ENCODE measurements at regions not wholly inside any gene's neighbourhood (a gene's known extent, or its start where the extent isn't known, plus 50 kb on each side); places are given as distances from the start of the nearest gene placed in this dataset.

DNA sequence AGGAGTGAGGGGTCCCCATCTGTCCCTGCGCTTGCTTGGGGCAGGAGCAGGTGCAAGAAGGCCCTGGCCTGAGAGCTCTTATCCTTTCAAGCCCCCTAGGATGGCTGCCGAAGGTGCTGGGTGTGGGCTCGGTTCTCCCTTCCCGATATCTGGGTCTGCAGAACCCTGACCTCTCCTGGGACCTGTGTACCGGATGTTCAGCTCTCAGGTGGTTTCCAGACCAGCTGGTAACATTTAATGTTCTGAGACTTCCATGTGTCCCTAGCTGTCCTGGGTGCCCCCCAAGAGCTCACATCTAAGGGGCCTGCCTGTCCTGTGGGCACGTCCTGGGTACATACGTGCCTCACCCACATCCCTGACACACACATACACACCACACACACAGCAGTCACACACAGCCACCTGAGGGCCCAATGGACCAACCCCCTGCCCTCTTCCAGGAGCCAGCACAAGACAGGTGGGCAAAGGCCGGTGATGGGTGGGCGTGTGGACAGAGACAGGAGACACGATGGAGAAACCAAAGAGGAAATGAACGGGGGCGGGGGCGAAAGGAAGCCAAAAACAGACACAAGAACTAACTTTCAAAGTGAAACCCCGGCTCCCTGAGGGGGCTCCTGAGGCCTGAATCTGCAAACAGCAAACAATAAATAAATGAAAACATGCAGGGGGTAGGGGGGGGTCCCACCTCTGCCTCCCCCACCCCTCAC lies 124.3 kb downstream of the PTPRS start:
- DNase-seq, result no peak

DNA sequence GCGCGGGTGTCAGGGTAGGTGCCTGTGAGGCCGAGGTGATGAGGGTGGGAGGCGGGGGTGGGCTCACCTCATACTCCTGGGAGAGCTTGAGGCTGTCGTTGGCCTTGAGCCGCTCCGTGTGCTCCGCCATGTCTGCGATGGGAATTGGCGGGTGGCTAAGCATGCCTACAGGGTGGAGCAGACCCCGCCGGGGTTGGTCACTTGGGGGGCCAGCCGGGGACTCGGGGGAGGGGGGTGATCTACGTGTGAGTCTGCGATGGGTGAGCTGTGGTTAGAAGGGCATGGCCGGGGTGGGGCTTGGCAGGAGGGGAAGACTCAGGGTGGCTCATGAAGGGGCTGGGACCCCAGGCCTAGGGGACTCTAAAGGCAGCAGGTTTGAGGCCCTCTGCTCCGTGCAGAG lies 125.2 kb downstream of the PTPRS start:
- DNase-seq, result no peak

GRCh38 chr19:5214902-5215301 lies 125.7 kb downstream of the PTPRS start:
- no peak for DNase-seq

DNA sequence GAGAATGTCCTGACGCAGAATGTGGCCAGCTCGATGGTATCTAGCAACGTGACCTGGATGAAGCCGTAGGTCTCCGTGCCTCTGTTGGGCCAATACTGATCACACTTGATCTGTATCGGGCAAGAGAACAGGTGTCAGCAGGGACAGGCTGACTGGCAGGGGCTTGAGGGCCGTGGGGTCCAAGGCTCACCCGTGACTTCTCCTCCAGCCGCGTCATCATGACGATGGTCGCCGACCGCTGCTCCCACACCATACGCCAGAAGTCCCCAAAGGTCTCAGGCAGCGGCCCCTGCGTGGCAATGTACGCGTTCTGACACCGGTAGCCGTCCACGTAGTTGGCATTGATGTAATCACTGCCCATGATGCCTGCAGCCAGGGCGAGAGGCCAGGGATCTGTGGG lies 126.2 kb downstream of the PTPRS start:
- no peak for DNase-seq

- DNase-seq, result no peak
These were observed 126.9 kb downstream of the PTPRS start for GRCh38 chr19:5213667-5214066.

- no peak for DNase-seq
These were observed 128.5 kb downstream of the PTPRS start for GRCh38 chr19:5212101-5212500.

- DNase-seq, result no peak
These were observed 129.3 kb downstream of the PTPRS start for GRCh38 chr19:5211217-5211822.

GRCh38 chr19:5210556-5210955 lies 130.1 kb downstream of the PTPRS start:
- no peak for DNase-seq

DNA sequence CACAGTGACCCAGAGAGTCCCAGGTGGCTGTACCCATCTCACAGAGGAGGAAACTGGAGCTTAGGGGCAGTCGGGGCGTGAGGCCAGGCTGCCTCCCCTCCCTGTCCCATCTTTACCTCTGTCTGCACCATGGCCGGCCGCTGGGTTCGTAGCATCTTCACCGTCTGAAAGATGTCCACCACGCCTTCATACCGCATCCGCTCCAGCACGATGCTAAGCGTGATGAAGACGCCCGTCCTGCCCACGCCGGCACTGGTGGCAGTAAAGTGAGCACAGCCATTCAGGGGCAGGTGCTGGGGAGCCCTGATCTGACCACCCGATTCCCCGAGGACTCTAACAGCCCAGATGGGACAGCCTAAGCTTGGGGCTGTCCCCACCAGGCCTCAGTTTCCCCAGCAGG lies 132.8 kb downstream of the PTPRS start:
- DNase-seq, result no peak

GRCh38 chr19:5206751-5207075 lies 133.9 kb downstream of the PTPRS start:
- no peak for DNase-seq

DNA sequence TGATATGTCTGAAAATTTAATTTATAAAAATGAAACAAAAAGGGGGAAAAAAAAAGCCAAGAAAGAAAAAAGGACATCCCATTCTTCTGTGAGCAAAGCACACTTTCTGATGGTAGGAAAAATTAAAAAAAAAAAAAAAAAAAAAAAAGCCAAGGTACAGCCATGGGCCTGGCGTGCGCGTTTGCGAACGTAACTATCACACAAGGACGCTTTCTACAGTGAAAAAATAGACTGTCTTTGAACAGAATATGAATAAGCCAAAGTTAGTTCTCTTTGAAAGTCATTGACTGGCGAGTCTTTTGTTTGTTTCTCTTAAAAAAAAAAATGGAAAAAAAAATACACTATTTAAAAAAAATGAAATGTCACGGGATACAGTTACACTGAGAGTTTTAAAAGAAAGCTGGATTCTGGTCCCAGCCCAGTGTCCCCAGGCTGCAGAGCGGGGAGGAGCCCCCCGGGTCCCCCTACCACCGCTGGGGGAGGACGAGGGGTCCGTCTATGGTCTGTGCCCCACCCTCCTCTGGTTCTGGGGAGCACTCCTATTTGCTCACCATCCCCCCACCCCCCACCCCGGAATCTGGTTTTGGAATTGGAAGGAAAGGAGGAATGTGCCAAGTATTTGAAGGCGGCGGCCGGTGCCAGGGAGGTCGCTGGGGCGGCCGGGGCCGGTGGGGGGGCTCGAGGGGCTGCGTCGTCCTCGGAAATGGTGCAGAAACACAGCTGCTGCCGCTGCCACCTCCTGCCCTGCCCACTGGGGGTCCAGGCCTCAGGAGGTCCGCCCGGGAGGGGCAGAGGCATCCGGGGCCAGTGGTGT lies 134.5 kb downstream of the PTPRS start:
- no peak for DNase-seq

DNA sequence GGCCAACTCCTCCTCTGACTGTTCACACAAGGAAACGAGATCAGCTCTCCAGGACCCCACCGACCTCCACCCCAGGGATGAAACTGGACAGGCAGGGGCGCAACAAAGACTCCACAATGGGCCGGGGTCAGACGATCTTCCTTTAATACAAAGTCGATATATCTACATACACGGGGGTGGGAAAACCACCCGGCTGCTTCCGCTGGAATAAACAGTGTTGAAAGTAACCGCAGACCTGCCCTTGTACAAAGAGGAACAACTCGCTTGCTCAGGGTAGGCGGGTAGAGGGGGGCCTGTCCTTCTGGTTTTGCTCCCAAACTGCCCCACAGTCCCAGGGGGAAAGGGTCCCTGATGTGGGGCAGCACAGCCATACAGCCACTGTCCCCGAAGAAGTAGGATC lies 135.2 kb downstream of the PTPRS start:
- no peak for DNase-seq

GRCh38 chr19:5204212-5204611 lies 136.4 kb downstream of the PTPRS start:
- DNase-seq, result peak; percentile 27
